Heart left ventricle (tissue), 16 donors: ENCODE measurements at regions not wholly inside any gene's neighbourhood (a gene's known extent, or its start where the extent isn't known, plus 50 kb on each side); places are given as distances from the start of the nearest gene placed in this dataset.
A peak's percentile ranks its signal among the peaks of the same experiment; 100 is the strongest.

Experiments
- ATAC-seq, 4 donors: fragments of 200-7000 bp; cut with Tn5 transposase; one replicate each; pipeline ENCODE4 v1.9.1; 2020 to 2022; ENCODE audit warnings: moderate library complexity in 4 of 4, mild to moderate bottlenecking in 3 of 4, moderate number of reproducible peaks in 1 of 4
- DNase-seq, 5 donors: peaks; one replicate each; pipeline ENCODE4 v3.0.0-alpha.2; 2020
- H3K27ac ChIP-seq, 12 donors: fragments of 200-600 bp; sonication (generic) in 4 of 12; one replicate each; pipeline versions ENCODE4 v1.5.0 to v1.8.0; 2016 to 2022; ENCODE audit warnings: mild to moderate bottlenecking in 2 of 12
- H3K27me3 ChIP-seq, 9 donors: fragments of 200-600 bp; sonication (generic) in 2 of 9; one replicate each; pipeline versions ENCODE4 v1.5.1 to v1.8.0; 2016 to 2022; ENCODE audit warnings: mild to moderate bottlenecking in 3 of 9
- H3K36me3 ChIP-seq, 9 donors: fragments of 200-600 bp; sonication (generic) in 2 of 9; one replicate each; pipeline versions ENCODE4 v1.5.0 to v1.8.0; 2018 to 2022; ENCODE audit warnings: mild to moderate bottlenecking in 2 of 9
- H3K4me1 ChIP-seq, 12 donors: fragments of 200-600 bp; sonication (generic) in 4 of 12; one replicate each; pipeline versions ENCODE4 v1.5.0 to v1.8.0; 2016 to 2022; ENCODE audit warnings: mild to moderate bottlenecking in 3 of 12
- H3K4me3 ChIP-seq, 12 donors: fragments of 200-600 bp; sonication (generic) in 4 of 12; one replicate each; pipeline versions ENCODE4 v1.5.0 to v1.8.0; 2017 to 2022; ENCODE audit warnings: mild to moderate bottlenecking in 9 of 12, moderate library complexity in 4 of 12
- H3K9me3 ChIP-seq, 12 donors: fragments of 200-600 bp; sonication (generic) in 4 of 12; one replicate each; pipeline versions ENCODE4 v1.5.0 to v1.8.0; 2016 to 2022; ENCODE audit warnings: mild to moderate bottlenecking in 1 of 12
- POLR2A ChIP-seq, 2 donors: fragments of 450-650 bp; IDR thresholded peaks; one replicate each; pipeline ENCODE4 v1.6.1; 2017; ENCODE audit warnings: antibody characterized with exemption in 2 of 2, mild to moderate bottlenecking in 2 of 2, moderate library complexity in 2 of 2
- WGBS, 4 donors: extraction: QIAGEN DNeasy Blood & Tissue Kit in 2 of 4; methylation state at CpG; one replicate each; pipeline versions ENCODE4 v1.1.5 to v1.1.7; 2013 to 2018; 5-methylcytosine and 5-hydroxymethylcytosine counted together
- intact Hi-C, 10 donors: fragments of 100-400 bp; cut with DNase I; formaldehyde crosslinking; loops; one replicate each; pipeline versions ENCODE4 v1.11.1 to v1.14.2; 2022
- TF ChIP-seq, protein P1 (sequence below), 12 donors: fragments of 200-600 bp; sonication (generic) in 4 of 12; IDR thresholded peaks; one replicate each; pipeline versions ENCODE4 v1.5.0 to v1.8.0; 2018 to 2022; ENCODE audit warnings: antibody characterized with exemption in 12 of 12, mild to moderate bottlenecking in 5 of 12
- donor health status: ischemic (EF 13 %, LVEDD 7.1; RV severe dilation, severe dysfunction).
- donor health status: healthy with polysubstance abuse.
- donor health status: DM: no; HTN: yes; CAD: no.
- donor health status: DM: no; HTN: no; CAD: no.
- donor health status: ischemic (EF 25% LVEDD 6.9; RV normal size, moderate dysfunction).
- donor health status: ischemic (EF 25% LVEDD 5.7; RV mildly dilated, moderate dysfunction).
- donor health status: healthy.
- donor health status: DM: yes; HTN: yes; CAD: no.
- donor health status: ischemic (EF 35%, LVEDD 5.7; RV mildly dilated, moderate dysfunction).
- donor health status: nonischemic (EF 11% LVEDD 7.7; RV severe dilation, severe dysfunction).
- donor health status: DM: yes; HTN: yes; CAD: no.
- donor health status: PGD.
- donor health status: ischemic (EF 29% LVEDD 5.4; RV normal size, mild dysfunction).
- donor health status: nonischemic (EF 23%, LVEDD 6.1; RV moderate dilation, normal function).

DNA sequence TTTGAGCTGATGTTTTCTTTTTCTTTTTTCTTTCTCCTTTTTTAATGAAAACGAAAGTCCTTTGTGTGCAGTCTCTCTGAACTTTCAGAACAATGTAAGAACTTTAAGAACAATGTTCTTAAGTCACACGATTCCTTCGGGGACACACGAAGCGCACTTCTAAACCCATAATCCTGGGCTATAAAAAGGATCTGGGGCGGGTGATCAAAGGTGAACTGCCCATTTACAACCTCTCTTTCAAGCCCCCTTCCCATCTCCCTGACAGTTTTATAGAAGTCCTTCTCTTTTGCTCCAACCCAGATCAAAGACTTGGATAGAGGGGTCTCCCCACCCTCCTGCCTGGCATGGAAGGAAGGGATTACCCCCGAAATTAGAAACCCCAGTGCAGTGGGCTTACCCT, 126.8 kb downstream of the BDH1 start:
- no peaks in the 10 kb centered on the region for H3K27me3 ChIP-seq
- H3K27ac ChIP-seq: peak overlapping the region in 2 of 12 donors; percentile 46 to 56
- intact Hi-C loops: no loop called here
- H3K36me3 ChIP-seq: no peaks in the 10 kb centered on the region
- ATAC-seq: no peak
- peaks cover 0 to 40% (median 25%) of the 10 kb centered on the region in 12 donors for H3K4me1 ChIP-seq
- DNase-seq: no peak
- no peak overlapping the region for H3K4me3 ChIP-seq
- WGBS, 4 donors: 81 to 85% (median 84%) methylated on average over 7 of the region's 7 CpGs
- peaks cover 0 to 6% (median 0%) of the 10 kb centered on the region in 12 donors for H3K9me3 ChIP-seq
- TF ChIP-seq, protein P1, sequence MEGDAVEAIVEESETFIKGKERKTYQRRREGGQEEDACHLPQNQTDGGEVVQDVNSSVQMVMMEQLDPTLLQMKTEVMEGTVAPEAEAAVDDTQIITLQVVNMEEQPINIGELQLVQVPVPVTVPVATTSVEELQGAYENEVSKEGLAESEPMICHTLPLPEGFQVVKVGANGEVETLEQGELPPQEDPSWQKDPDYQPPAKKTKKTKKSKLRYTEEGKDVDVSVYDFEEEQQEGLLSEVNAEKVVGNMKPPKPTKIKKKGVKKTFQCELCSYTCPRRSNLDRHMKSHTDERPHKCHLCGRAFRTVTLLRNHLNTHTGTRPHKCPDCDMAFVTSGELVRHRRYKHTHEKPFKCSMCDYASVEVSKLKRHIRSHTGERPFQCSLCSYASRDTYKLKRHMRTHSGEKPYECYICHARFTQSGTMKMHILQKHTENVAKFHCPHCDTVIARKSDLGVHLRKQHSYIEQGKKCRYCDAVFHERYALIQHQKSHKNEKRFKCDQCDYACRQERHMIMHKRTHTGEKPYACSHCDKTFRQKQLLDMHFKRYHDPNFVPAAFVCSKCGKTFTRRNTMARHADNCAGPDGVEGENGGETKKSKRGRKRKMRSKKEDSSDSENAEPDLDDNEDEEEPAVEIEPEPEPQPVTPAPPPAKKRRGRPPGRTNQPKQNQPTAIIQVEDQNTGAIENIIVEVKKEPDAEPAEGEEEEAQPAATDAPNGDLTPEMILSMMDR (IDR thresholded peaks at IDR 0.05): no peak
- TF ChIP-seq POLR2A (IDR thresholded peaks at IDR 0.05): no peak

DNA sequence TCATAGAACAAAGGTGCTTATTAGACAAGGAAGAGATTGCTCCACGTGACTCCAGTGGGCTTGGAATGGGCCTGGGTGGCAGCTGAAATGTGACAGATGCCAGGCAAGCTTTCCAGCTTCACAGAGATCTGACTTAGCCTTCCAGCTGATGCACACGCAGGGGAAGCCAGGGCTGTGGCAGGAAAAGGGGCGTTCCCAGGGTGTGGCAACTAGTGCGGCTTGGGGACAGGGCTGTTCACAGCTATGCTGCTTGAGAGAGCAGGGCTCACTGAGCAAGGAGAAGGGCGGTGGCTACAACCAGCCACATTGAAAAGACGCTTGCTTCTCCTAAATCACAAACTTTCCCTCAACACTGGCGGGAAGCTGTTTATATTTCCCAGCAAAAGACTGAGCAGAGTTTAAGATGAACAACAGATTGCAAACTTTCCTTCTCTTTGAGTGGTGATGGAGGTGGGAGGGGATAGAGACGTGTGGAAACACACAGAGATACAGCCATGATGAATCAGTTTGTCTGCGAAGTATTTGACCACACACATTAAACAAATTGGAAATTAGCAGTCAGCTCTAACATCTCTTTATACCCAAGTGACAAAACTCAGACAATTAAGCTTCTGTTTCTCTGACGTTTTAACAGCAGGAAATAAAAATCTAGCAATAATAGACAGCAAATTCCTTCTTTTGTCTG, 127.5 kb downstream of the BDH1 start:
- H3K27ac ChIP-seq: peak overlapping the region in 4 of 12 donors; percentile 12 to 56 (median 38)
- peaks cover 0 to 4% (median 0%) of the 10 kb centered on the region in 12 donors for H3K9me3 ChIP-seq
- TF ChIP-seq POLR2A (IDR thresholded peaks at IDR 0.05): peak in 1 of 2 donors; percentile 16
- TF ChIP-seq, protein P1 (IDR thresholded peaks at IDR 0.05): no peak
- H3K36me3 ChIP-seq: no peaks in the 10 kb centered on the region
- 40 to 50% (median 48%) methylated on average over 9 to 10 of the region's 10 CpGs for WGBS, 4 donors
- H3K4me1 ChIP-seq: peaks cover 0 to 40% (median 25%) of the 10 kb centered on the region in 12 donors
- DNase-seq (peak; percentile 50 to 77 (median 65)), ATAC-seq (peak; percentile 52 to 91 (median 76))
- no peak overlapping the region for H3K4me3 ChIP-seq
- H3K27me3 ChIP-seq: no peaks in the 10 kb centered on the region
- intact Hi-C loops: no loop called here

DNA sequence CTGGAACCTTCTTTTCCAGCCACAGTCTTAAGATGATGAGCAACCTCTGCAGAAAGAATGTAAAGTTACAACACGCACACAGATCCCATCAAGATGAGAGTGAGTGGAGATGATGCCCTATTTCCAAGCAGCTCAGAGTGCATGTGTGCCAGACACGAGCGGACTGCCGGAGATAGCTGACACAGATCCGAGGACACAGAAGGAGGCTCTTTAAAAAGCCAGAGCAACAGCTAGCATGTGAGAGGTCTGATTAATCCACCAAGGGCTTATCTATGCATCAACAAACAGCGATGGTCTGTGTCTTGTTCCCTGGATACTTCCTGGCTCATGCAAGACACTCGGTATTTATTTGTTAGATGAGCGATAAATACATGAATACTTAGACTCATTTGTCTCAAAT, 128.6 kb upstream of the DLG1 start:
- H3K27me3 ChIP-seq: no peaks in the 10 kb centered on the region
- ATAC-seq: no peak
- no peaks in the 10 kb centered on the region for H3K9me3 ChIP-seq
- intact Hi-C loops: no loop called here
- H3K27ac ChIP-seq: no peak overlapping the region
- H3K36me3 ChIP-seq: no peaks in the 10 kb centered on the region
- no peak overlapping the region for H3K4me3 ChIP-seq
- no peak for DNase-seq
- 72 to 81% (median 80%) methylated on average over 8 of the region's 8 CpGs for WGBS, 4 donors
- no peak for TF ChIP-seq POLR2A (IDR thresholded peaks at IDR 0.05)
- TF ChIP-seq, protein P1 (IDR thresholded peaks at IDR 0.05): no peak
- H3K4me1 ChIP-seq: peaks cover 0 to 36% (median 18%) of the 10 kb centered on the region in 12 donors

- intact Hi-C loops: no loop called here
- H3K36me3 ChIP-seq: no peaks in the 10 kb centered on the region
- WGBS, 4 donors: 78 to 91% (median 82%) methylated on average over 6 of the region's 6 CpGs
- H3K27ac ChIP-seq: no peak overlapping the region
- TF ChIP-seq, protein P1 (IDR thresholded peaks at IDR 0.05): no peak
- no peak for TF ChIP-seq POLR2A (IDR thresholded peaks at IDR 0.05)
- no peaks in the 10 kb centered on the region for H3K9me3 ChIP-seq
- no peak overlapping the region for H3K4me3 ChIP-seq
- no peaks in the 10 kb centered on the region for H3K27me3 ChIP-seq
- peaks cover 0 to 32% (median 10%) of the 10 kb centered on the region in 12 donors for H3K4me1 ChIP-seq
- ATAC-seq (no peak), DNase-seq (no peak)
These were observed 127.7 kb upstream of the DLG1 start for GRCh38 chr3:197426121-197426566.
